ENCODE measurements at regions not wholly inside any gene's neighbourhood (a gene's known extent, or its start where the extent isn't known, plus 50 kb on each side); places are given as distances from the start of the nearest gene placed in this dataset.

DNA sequence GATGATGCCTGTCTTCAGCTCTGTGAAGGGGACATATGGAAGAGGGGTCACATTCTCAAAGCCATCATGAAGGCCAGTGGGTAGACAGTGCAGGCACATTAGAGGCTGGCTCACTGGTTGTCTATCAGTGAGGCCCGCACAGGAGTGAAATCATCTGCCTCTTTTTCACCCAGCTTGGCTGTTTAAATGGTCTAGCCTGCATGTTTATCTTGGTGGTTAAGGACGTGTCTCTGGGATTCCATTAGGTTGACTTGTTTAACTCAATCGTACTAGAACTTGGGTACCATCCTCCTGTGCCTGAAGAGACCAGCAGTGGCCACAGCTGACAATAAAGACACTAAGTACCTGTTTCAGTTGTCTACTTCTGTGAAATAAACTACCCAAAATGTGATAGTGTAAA lies 219.3 kb downstream of the PLPP3 start:
- TF ChIP-seq, protein P1, sequence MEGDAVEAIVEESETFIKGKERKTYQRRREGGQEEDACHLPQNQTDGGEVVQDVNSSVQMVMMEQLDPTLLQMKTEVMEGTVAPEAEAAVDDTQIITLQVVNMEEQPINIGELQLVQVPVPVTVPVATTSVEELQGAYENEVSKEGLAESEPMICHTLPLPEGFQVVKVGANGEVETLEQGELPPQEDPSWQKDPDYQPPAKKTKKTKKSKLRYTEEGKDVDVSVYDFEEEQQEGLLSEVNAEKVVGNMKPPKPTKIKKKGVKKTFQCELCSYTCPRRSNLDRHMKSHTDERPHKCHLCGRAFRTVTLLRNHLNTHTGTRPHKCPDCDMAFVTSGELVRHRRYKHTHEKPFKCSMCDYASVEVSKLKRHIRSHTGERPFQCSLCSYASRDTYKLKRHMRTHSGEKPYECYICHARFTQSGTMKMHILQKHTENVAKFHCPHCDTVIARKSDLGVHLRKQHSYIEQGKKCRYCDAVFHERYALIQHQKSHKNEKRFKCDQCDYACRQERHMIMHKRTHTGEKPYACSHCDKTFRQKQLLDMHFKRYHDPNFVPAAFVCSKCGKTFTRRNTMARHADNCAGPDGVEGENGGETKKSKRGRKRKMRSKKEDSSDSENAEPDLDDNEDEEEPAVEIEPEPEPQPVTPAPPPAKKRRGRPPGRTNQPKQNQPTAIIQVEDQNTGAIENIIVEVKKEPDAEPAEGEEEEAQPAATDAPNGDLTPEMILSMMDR (IDR thresholded peaks at IDR 0.05; ENCODE audit: insufficient read depth, low read depth, low read length, missing control alignments), result no peak
- H3K4me3 ChIP-seq (ENCODE audit: low read depth, low read length), result no peak overlapping the region
- DNase-seq (ENCODE audit: low read depth), result no peak

DNA sequence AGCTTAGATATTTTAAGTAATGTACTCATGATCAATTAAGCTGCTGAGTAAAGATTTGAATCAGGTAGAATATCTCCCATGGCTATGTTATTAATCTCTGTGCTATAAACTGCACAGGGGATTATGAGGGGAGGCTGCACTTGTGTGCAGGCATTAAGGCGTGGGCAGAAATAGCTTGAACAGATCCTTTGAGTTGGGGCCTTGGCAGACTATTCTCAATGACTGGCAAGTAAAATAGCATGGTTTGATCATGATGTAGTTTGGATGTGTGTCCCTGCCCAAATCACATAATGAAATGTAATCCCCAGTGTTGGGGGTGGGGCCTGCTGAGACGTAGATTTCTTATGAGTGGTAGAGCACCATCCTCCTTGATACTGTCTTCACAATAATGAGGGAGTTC lies 220.3 kb downstream of the PLPP3 start:
- no peak overlapping the region for H3K4me3 ChIP-seq (ENCODE audit: low read depth, low read length)
- no peak for DNase-seq (ENCODE audit: low read depth)
- TF ChIP-seq, protein P1 (IDR thresholded peaks at IDR 0.05; ENCODE audit: insufficient read depth, low read depth, low read length, missing control alignments), result no peak

DNA sequence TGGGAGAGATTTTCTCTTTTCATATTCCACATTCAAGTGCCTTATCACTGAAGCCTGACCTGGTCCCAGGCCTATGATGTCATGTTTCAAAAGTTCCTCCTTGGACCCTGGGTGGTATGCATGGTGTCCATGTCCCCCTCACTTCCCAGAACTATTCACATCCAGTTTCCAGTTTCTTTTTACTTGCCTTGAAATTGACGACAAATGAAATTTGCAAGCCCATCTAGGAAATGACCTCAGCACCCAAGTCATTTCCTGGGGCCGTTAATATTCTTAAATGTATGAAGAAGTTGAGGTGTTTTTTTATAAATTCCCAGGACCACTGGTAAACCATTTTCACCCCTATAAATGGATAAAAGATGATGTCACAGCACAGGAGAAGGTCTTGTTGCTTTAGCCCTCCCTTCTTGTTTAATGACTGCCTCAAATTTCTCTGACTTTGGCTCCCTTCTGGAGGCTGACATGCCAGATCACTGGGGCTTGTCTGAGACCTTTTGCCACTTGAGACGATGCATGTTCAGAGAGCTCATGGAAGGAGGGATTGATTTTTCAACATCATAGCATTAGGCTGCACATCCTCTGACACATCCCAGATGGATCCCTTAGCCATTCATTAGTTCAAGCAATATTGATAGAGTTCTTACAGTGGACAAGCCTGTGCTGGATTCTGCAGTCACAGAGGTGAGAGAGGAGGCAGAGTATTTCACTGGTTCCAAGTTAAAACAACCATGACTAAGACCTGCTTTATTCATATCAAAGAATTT lies 221.3 kb downstream of the PLPP3 start:
- TF ChIP-seq, protein P1 (IDR thresholded peaks at IDR 0.05; ENCODE audit: insufficient read depth, low read depth, low read length, missing control alignments), result no peak
- no peak overlapping the region for H3K4me3 ChIP-seq (ENCODE audit: low read depth, low read length)
- no peak for DNase-seq (ENCODE audit: low read depth)

DNA sequence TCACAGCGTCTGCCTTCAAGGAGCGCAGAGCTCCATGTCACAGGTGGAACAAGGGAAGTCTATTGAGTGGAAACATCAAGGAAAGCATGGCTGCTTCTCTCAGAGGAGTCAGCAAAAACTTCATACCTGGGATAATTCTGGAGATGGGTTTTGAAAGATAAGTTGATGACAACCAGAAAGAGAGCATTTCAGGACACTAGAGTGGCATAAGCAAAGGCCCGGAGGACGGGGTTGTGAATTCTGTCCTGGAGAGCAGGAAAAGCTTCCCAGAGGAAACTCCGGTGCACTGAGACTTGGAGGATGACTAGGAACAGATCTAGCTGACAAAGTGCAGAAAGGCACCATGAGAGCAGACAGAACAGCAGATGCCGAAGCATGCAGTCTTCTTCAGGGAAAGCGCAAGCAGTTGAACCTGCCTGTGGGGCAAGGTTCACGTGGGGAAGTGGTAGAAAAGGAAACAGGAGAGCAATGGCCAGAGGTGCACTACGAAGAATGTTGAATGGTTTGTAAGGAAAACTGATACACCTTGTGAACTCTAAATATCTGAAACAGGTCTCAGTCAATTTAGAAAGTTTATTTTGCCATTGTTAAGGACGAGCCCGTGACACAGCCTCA lies 222.9 kb downstream of the PLPP3 start:
- no peak overlapping the region for H3K4me3 ChIP-seq (ENCODE audit: low read depth, low read length)
- DNase-seq (ENCODE audit: low read depth), result no peak
- TF ChIP-seq, protein P1 (IDR thresholded peaks at IDR 0.05; ENCODE audit: insufficient read depth, low read depth, low read length, missing control alignments), result no peak

DNA sequence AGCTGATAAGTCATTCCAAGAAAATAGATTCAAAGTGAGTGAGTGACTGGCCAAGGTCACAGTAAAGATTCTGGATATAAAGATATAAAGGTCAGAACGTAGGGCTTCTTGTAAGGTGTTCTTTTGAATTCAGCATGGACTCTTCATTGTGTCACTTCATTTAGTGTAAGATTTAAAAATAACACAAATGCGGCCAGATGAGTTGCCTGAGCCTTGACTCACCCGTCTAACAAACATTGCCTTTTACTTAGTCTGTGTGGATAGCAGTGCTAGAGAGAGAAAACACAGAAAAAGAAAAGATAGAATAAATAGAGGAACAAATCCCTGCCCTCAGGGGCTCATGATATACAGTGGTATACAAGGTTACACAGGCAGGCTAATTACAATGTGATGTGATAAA lies 223.4 kb downstream of the PLPP3 start:
- DNase-seq (ENCODE audit: low read depth), result no peak
- H3K4me3 ChIP-seq (ENCODE audit: low read depth, low read length), result no peak overlapping the region
- TF ChIP-seq, protein P1 (IDR thresholded peaks at IDR 0.05; ENCODE audit: insufficient read depth, low read depth, low read length, missing control alignments), result no peak

DNA sequence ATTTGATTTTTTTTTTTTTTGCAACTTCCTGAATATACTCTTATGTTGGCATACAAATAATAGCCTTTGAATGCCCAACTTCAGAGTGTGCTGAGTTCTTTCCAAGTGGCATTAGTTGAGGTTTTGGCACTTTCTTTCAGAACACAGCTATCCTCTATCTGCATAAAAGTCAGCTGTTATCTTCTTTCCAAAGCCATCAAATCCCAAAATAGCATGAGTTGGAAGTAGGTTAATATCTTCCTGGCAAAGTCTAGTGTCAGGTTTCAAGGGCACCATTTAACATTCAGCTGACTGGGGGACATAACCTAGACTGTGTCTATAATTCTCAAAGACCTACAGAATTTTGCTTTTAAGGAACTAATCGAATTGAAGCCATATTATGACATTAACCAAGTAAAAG lies 223.9 kb downstream of the PLPP3 start:
- no peak overlapping the region for H3K4me3 ChIP-seq (ENCODE audit: low read depth, low read length)
- TF ChIP-seq, protein P1 (IDR thresholded peaks at IDR 0.05; ENCODE audit: insufficient read depth, low read depth, low read length, missing control alignments), result no peak
- DNase-seq (ENCODE audit: low read depth), result no peak
